ENCODE measurements at regions not wholly inside any gene's neighbourhood (a gene's known extent, or its start where the extent isn't known, plus 50 kb on each side); places are given as distances from the start of the nearest gene placed in this dataset.

GRCh38 chr7:121620953-121621606, 225.0 kb upstream of the FAM3C start:
- TF ChIP-seq, protein P1, sequence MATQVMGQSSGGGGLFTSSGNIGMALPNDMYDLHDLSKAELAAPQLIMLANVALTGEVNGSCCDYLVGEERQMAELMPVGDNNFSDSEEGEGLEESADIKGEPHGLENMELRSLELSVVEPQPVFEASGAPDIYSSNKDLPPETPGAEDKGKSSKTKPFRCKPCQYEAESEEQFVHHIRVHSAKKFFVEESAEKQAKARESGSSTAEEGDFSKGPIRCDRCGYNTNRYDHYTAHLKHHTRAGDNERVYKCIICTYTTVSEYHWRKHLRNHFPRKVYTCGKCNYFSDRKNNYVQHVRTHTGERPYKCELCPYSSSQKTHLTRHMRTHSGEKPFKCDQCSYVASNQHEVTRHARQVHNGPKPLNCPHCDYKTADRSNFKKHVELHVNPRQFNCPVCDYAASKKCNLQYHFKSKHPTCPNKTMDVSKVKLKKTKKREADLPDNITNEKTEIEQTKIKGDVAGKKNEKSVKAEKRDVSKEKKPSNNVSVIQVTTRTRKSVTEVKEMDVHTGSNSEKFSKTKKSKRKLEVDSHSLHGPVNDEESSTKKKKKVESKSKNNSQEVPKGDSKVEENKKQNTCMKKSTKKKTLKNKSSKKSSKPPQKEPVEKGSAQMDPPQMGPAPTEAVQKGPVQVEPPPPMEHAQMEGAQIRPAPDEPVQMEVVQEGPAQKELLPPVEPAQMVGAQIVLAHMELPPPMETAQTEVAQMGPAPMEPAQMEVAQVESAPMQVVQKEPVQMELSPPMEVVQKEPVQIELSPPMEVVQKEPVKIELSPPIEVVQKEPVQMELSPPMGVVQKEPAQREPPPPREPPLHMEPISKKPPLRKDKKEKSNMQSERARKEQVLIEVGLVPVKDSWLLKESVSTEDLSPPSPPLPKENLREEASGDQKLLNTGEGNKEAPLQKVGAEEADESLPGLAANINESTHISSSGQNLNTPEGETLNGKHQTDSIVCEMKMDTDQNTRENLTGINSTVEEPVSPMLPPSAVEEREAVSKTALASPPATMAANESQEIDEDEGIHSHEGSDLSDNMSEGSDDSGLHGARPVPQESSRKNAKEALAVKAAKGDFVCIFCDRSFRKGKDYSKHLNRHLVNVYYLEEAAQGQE (IDR thresholded peaks at IDR 0.05; ENCODE audit: insufficient read depth in 1 of 2, low read depth in 2 of 2, low read length in 2 of 2), result no peak
- TF ChIP-seq FOXP2 (optimal IDR thresholded peaks at IDR 0.05; ENCODE audit: borderline replicate concordance, extremely low read depth, extremely low read length, insufficient read depth), result no peak
- TF ChIP-seq TAF1 (IDR thresholded peaks at IDR 0.05; ENCODE audit: borderline replicate concordance, insufficient read depth, low read length), result no peak
- no peak for TF ChIP-seq POLR2AphosphoS5 (IDR thresholded peaks at IDR 0.05; ENCODE audit: low read depth, low read length)
- TF ChIP-seq SIN3A (IDR thresholded peaks at IDR 0.05; ENCODE audit: borderline replicate concordance, insufficient read depth, low read length), result no peak

DNA sequence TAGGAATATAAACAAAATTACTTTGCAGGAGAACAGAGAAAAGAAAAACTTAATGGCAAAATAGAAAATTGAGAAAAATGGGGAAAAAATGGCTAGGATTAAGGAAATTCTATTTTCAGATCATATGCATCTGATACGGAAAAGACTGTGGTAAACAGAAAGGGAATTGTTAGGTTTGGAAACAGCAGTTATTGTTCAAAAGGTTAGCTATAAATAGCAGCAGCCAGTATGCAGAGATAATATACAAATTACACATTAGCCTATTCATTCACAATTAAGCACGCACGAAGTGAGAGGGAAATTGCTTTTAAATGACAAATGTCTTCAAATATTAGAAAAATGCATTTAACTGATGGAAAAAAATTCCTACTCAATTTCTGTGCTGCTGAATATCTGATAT, 224.1 kb upstream of the FAM3C start:
- TF ChIP-seq SIN3A (IDR thresholded peaks at IDR 0.05; ENCODE audit: borderline replicate concordance, insufficient read depth, low read length) (no peak), POLR2AphosphoS5 (IDR thresholded peaks at IDR 0.05; ENCODE audit: low read depth, low read length) (no peak), TAF1 (IDR thresholded peaks at IDR 0.05; ENCODE audit: borderline replicate concordance, insufficient read depth, low read length) (no peak), FOXP2 (optimal IDR thresholded peaks at IDR 0.05; ENCODE audit: borderline replicate concordance, extremely low read depth, extremely low read length, insufficient read depth) (no peak)
- TF ChIP-seq, protein P1 (IDR thresholded peaks at IDR 0.05; ENCODE audit: insufficient read depth in 1 of 2, low read depth in 2 of 2, low read length in 2 of 2), result no peak

DNA sequence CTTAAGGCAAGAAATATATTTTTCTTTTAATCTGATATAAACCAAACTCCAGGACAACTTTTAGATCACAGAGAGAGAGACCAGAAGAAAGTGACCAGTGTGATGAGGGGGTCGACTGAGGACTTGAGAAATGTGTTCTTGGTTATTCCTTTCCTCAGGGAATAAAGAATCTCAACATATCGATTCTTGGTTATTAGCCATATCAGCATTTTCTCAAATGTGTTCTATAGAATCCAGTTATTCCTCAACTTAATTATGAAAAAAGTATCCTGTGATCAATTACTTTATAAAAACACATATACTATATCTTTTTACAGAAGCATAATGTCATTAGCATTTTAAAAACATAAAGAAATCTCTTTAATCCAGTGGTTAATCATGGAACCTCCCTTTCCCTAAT, 222.1 kb upstream of the FAM3C start:
- TF ChIP-seq POLR2AphosphoS5 (IDR thresholded peaks at IDR 0.05; ENCODE audit: low read depth, low read length) (no peak), FOXP2 (optimal IDR thresholded peaks at IDR 0.05; ENCODE audit: borderline replicate concordance, extremely low read depth, extremely low read length, insufficient read depth) (no peak), TAF1 (IDR thresholded peaks at IDR 0.05; ENCODE audit: borderline replicate concordance, insufficient read depth, low read length) (no peak), SIN3A (IDR thresholded peaks at IDR 0.05; ENCODE audit: borderline replicate concordance, insufficient read depth, low read length) (no peak)
- TF ChIP-seq, protein P1 (IDR thresholded peaks at IDR 0.05; ENCODE audit: insufficient read depth in 1 of 2, low read depth in 2 of 2, low read length in 2 of 2), result no peak

DNA sequence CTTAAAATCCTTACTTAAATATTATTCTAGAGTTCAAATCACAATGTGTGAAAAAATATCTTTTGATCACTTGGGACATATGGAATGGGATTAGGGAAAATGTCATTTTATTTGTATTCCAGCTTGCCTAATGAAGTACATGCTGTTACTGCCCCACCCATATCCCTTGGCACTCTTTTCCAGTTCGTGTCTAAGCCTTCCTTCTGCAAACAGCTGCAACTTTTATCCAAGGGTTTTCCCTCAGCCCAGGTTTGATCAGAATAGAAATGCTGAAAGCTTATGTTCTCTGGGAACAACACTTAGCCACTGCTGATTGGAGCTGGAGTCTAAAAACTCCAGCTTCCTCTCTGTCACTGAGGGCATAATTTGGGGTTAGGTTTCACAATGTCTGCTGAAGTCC, 214.1 kb upstream of the FAM3C start:
- TF ChIP-seq FOXP2 (optimal IDR thresholded peaks at IDR 0.05; ENCODE audit: borderline replicate concordance, extremely low read depth, extremely low read length, insufficient read depth), result no peak
- TF ChIP-seq SIN3A (IDR thresholded peaks at IDR 0.05; ENCODE audit: borderline replicate concordance, insufficient read depth, low read length), result no peak
- no peak for TF ChIP-seq POLR2AphosphoS5 (IDR thresholded peaks at IDR 0.05; ENCODE audit: low read depth, low read length)
- TF ChIP-seq, protein P1 (IDR thresholded peaks at IDR 0.05; ENCODE audit: insufficient read depth in 1 of 2, low read depth in 2 of 2, low read length in 2 of 2), result no peak
- no peak for TF ChIP-seq TAF1 (IDR thresholded peaks at IDR 0.05; ENCODE audit: borderline replicate concordance, insufficient read depth, low read length)
